ENCODE measurements at regions not wholly inside any gene's neighbourhood (a gene's known extent, or its start where the extent isn't known, plus 50 kb on each side); places are given as distances from the start of the nearest gene placed in this dataset.

DNA sequence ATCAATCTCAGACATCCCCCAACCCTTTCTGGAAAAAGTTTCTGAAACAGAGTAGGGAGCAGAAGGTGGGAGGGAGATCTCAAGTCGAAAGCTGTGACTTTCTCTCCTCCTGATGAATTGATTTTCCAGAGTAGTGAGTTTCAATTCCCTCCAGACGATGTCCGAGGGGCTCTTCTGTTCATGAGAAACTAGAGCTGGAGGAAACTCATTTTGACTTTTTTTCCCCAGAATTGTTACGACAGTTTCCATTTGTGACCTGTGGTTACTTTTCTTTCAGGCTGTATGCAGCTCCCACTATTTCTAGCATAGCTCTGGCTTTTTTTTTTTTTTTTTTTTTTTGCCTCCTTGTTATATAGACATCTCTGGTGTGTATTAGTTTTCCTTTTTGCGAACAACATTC, 422.1 kb upstream of the SALL1 start:
- TF ChIP-seq, protein P1, sequence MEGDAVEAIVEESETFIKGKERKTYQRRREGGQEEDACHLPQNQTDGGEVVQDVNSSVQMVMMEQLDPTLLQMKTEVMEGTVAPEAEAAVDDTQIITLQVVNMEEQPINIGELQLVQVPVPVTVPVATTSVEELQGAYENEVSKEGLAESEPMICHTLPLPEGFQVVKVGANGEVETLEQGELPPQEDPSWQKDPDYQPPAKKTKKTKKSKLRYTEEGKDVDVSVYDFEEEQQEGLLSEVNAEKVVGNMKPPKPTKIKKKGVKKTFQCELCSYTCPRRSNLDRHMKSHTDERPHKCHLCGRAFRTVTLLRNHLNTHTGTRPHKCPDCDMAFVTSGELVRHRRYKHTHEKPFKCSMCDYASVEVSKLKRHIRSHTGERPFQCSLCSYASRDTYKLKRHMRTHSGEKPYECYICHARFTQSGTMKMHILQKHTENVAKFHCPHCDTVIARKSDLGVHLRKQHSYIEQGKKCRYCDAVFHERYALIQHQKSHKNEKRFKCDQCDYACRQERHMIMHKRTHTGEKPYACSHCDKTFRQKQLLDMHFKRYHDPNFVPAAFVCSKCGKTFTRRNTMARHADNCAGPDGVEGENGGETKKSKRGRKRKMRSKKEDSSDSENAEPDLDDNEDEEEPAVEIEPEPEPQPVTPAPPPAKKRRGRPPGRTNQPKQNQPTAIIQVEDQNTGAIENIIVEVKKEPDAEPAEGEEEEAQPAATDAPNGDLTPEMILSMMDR (IDR thresholded peaks at IDR 0.05) = no peak
- H3K4me3 ChIP-seq = no peak overlapping the region
- no peak overlapping the region for H3K27ac ChIP-seq
- DNase-seq (ENCODE audit: low spot score) = no peak

DNA sequence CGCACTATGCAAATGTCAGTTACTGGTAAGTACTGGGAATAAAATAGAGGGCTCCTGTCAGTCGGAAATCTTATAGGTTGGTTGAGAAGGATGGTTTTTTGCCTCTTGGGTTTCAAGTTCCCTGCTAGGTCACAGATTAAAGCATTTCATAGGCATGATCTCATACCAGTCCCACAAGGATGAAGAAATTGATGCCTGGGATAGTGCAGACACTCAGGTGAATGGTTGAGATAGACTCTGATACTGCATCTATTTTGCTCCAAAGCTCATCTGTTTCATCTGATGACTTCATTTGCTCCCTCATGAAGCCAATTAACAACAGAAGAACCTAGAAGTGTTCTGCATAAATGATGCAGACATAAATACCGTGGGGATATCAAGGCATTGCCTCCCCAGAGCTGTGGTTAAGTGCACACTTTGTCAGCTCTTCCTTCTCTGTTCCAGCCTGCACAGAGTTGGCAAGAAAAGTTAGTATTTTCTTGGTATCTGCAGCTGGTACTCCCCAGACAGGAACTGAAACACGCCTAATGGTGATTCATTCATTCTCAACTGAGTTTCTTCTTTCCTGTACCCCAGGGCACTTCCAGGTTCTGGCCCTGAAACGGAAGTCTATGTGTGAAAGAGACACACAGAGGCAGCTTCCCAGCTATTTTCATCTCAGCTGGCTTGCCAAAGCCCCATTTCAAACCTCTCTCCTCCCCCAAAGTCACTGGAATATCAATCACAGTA, 418.3 kb upstream of the SALL1 start:
- no peak for DNase-seq (ENCODE audit: low spot score)
- no peak overlapping the region for H3K4me3 ChIP-seq
- TF ChIP-seq, protein P1 (IDR thresholded peaks at IDR 0.05) = no peak
- H3K27ac ChIP-seq = no peak overlapping the region

DNA sequence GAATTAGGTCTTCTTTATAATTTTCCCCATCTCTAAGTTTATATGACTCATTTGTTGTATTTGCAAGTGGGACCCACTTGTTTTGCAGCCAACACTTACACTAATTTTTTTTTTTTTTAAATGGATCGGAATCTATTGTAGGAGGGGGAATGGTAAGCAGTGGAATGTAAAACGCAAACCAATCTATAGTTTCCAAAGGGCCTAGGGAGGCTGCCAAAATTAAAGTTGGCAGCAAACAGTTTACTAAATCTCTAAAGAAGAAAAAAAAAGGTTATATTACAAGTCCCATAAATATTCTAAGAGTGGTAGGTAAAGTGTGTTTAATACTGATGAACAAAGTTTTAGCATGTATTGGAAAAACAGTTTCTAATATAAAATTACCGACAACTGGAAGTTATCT, 416.8 kb upstream of the SALL1 start:
- no peak for DNase-seq (ENCODE audit: low spot score)
- TF ChIP-seq, protein P1 (IDR thresholded peaks at IDR 0.05) = no peak
- Histone ChIP-seq H3K27ac (no peak overlapping the region), H3K4me3 (no peak overlapping the region)

DNA sequence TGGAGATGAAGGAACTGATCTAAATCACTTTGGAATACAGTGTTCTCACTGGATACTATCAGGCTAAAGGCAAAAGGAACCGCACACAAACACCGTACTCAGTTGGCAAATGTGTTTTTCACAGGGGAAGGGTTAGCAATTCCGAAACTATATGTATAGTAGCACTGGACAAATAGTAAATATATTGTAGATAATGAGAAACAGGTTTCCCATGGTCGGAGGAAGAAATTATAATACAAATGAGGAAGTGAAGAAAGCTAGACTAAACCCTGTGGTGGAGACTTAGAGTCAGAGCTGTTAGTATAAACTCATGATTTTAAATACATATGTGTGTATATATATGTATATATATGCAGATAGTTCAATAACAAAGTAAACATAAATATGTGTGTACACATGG, 414.1 kb upstream of the SALL1 start:
- no peak overlapping the region for H3K4me3 ChIP-seq
- TF ChIP-seq, protein P1 (IDR thresholded peaks at IDR 0.05) = no peak
- DNase-seq (ENCODE audit: low spot score) = no peak
- no peak overlapping the region for H3K27ac ChIP-seq

DNA sequence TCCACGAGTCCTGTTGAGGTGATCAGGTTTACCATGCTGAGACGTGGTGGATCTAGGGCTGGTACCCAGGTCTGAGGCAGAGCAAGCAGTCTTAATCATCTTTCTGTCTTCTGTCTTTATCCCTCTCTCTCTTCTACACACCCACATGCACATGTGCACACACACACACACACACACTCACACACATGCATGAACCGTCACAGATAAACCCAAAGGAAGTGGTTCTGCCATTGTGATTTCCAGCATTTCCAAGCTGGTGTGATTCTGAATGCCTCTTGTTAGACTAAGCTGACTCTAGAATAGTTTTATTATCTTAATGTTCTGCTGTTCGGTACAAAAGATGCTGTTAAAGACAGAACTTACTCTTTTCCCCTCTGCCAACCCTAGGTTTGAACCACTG, 411.8 kb upstream of the SALL1 start:
- DNase-seq (ENCODE audit: low spot score) = no peak
- TF ChIP-seq, protein P1 (IDR thresholded peaks at IDR 0.05) = no peak
- no peak overlapping the region for H3K27ac ChIP-seq
- H3K4me3 ChIP-seq = no peak overlapping the region

DNA sequence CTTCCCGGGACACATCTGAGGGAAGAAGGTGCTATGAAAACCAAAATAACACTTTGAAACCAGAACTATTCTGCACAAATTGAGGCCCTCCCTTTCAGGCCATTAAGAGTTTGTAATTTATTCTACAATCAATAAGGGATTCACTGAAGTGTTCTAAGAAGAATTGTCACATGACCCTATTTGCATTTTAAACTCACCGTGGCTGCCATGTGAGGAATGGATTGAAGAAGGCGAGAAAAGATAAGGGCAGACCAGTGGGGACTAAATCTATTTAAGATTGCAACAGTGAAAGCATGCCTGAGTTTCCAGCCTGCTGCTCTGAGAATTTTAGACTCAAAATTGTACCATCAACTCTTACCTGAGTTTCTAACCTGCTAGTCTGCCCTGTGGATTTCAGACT, 408.8 kb upstream of the SALL1 start:
- DNase-seq (ENCODE audit: low spot score) = no peak
- no peak overlapping the region for H3K27ac ChIP-seq
- H3K4me3 ChIP-seq = no peak overlapping the region
- TF ChIP-seq, protein P1 (IDR thresholded peaks at IDR 0.05) = no peak

DNA sequence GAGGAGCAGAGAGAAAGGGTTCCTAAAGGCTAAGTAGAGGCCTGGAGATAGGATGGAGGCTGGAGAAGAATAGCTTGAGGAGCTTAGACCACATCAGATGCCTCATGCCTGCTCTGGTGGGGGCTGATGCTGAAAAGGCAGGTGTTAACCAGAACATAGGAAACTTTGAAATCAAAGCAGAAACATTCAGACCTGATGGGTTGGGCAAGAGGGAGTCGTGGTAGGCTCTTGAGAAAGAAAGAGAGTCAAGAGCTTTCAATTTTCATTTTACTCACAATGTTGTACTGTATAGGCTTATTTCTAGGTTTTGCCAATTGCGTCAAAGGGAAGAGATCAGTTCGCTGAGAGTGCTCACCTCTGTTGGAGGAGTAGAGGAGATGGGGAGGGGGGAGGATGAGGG, 406.6 kb upstream of the SALL1 start:
- TF ChIP-seq, protein P1 (IDR thresholded peaks at IDR 0.05) = no peak
- Histone ChIP-seq H3K27ac (no peak overlapping the region), H3K4me3 (no peak overlapping the region)
- no peak for DNase-seq (ENCODE audit: low spot score)
